HepG2 (cell line): ENCODE measurements at regions not wholly inside any gene's neighbourhood (a gene's known extent, or its start where the extent isn't known, plus 50 kb on each side); places are given as distances from the start of the nearest gene placed in this dataset.

Experiments
- ATAC-seq: fragments of 200-7000 bp; cut with Tn5 transposase; 3 replicates; pipeline ENCODE4 v1.9.1; 2020; ENCODE audit warnings: mild to moderate bottlenecking, moderate library complexity
- BruUV-seq: library from RNA; stranded (reverse); fragments of 400-500 nt; replicated peaks from 2 replicates; lab custom pipeline; 2021; lab: Mats Ljungman, UMichigan
- CTCF ChIA-PET: fragments of 300-600 bp; formaldehyde crosslinking; extraction: SDS; loops from one replicate; lab custom pipeline; 2021; ENCODE audit warnings: low total read pairs, inconsistent platforms, low intra/inter-chr PET ratio; lab: Yijun Ruan, JAX
- POLR2A ChIA-PET: fragments of 350-600 bp; sonication (Branson Sonifier 250); formaldehyde crosslinking; loops from one replicate; lab custom pipeline; 2020; ENCODE audit warnings: antibody characterized with exemption, inconsistent platforms; lab: Yijun Ruan, JAX
- DNase-seq: peaks from one replicate; pipeline ENCODE4 v3.0.0-alpha.2; 2015; ENCODE audit warnings: low spot score
- FAIRE-seq: peaks from 3 replicates; lab custom pipeline; 2011; peaks lifted over from hg19 to GRCh38; lab: Jason Lieb, UNC
- H2AFZ ChIP-seq: one replicate; pipeline ENCODE4 v1.6.1; 2011; ENCODE audit warnings: low read length, inconsistent platforms
- H3K27ac ChIP-seq: fragments of 300-600 bp; 3 replicates; pipeline ENCODE4 v1.8.0; 2011; ENCODE audit warnings: mixed run types, mild to moderate bottlenecking, mixed read lengths, low read length, inconsistent platforms; ENCODE audit not compliant: insufficient read depth; ENCODE audit errors: extremely low read length
- H3K27me3 ChIP-seq, 2 experiments: fragments of 200-600 bp in 1 of 2; 2 replicates in 1 of 2; 3 replicates in 1 of 2; pipeline versions ENCODE4 v1.6.0 to v1.8.0; 2011; ENCODE audit warnings: low read length in 2 of 2, mild to moderate bottlenecking in 2 of 2, moderate library complexity in 2 of 2, inconsistent platforms in 1 of 2; ENCODE audit not compliant: insufficient read depth in 2 of 2, control insufficient read depth in 1 of 2
- H3K36me3 ChIP-seq, 2 experiments: fragments of 200-600 bp in 1 of 2; replicated peaks in 1 of 2; 2 replicates in 1 of 2; 3 replicates in 1 of 2; pipeline versions ENCODE4 v1.5.1 to v1.8.0; 2011; ENCODE audit warnings: low read length in 2 of 2, inconsistent platforms in 1 of 2; ENCODE audit not compliant: insufficient read depth in 2 of 2, control insufficient read depth in 1 of 2
- H3K4me1 ChIP-seq: 2 replicates; pipeline ENCODE4 v1.5.1; 2012; ENCODE audit warnings: low read length, inconsistent platforms; ENCODE audit not compliant: insufficient read depth
- H3K4me2 ChIP-seq: 2 replicates; pipeline ENCODE4 v1.6.0; 2011; ENCODE audit warnings: low read depth, low read length, inconsistent platforms
- H3K4me3 ChIP-seq, 3 experiments: fragments of 200-600 bp in 1 of 3; sonication (generic), shearing (Covaris generic) in 1 of 3; replicated peaks in 1 of 3; 2 replicates each; pipeline ENCODE4 v1.5.1; 2011 to 2016; ENCODE audit warnings: low read length in 3 of 3, inconsistent platforms in 2 of 3, low read depth in 2 of 3, mild to moderate bottlenecking in 2 of 3, control low read depth in 1 of 3, mixed read lengths in 1 of 3; ENCODE audit not compliant: insufficient read depth in 1 of 3
- H3K79me2 ChIP-seq: one replicate; pipeline ENCODE4 v1.6.1; 2011; ENCODE audit warnings: low read length, inconsistent platforms; ENCODE audit not compliant: insufficient read depth
- H3K9ac ChIP-seq: 2 replicates; pipeline ENCODE4 v1.6.0; 2011; ENCODE audit warnings: mild to moderate bottlenecking, low read depth, low read length, inconsistent platforms; ENCODE audit not compliant: insufficient read depth
- H3K9me3 ChIP-seq: 2 replicates; pipeline ENCODE4 v1.5.1; 2012; ENCODE audit warnings: mild to moderate bottlenecking, low read length
- H4K20me1 ChIP-seq: 2 replicates; pipeline ENCODE4 v1.6.0; 2011; ENCODE audit warnings: inconsistent platforms, mild to moderate bottlenecking, low read length, moderate library complexity; ENCODE audit not compliant: insufficient read depth
- BRF2 ChIP-seq: sonication (generic); formaldehyde crosslinking; IDR thresholded peaks from 2 replicates; pipeline ENCODE4 v1.8.1; 2022; ENCODE audit warnings: mild to moderate bottlenecking, missing genetic modification reagents
- CREB1 ChIP-seq, 2 experiments: fragments of 450-650 bp in 1 of 2; IDR thresholded peaks; 2 replicates each; pipeline ENCODE4 v1.6.1; 2016 to 2017; ENCODE audit warnings: control low read depth in 1 of 2, mild to moderate bottlenecking in 1 of 2, missing compliant biosample characterization in 1 of 2, missing genetic modification characterization in 1 of 2
- FOXO1 ChIP-seq: sonication (generic); formaldehyde crosslinking; IDR thresholded peaks from 2 replicates; pipeline ENCODE4 v1.4.0; 2020; ENCODE audit warnings: missing genetic modification reagents
- GFI1 ChIP-seq: sonication (generic); formaldehyde crosslinking; IDR thresholded peaks from 2 replicates; pipeline ENCODE4 v1.5.0; 2020; ENCODE audit warnings: missing genetic modification reagents, mild to moderate bottlenecking, borderline replicate concordance
- GMEB1 ChIP-seq: sonication (generic); formaldehyde crosslinking; IDR thresholded peaks from 2 replicates; pipeline ENCODE4 v1.5.1; 2020; ENCODE audit warnings: missing genetic modification reagents, mild to moderate bottlenecking, borderline replicate concordance
- LCORL ChIP-seq, 2 experiments: fragments of 450-650 bp in 1 of 2; sonication (generic) in 1 of 2; formaldehyde crosslinking in 1 of 2; IDR thresholded peaks; 2 replicates each; pipeline versions ENCODE4 v1.5.0 to v1.6.1; 2017 to 2020; ENCODE audit warnings: antibody characterized with exemption in 1 of 2, missing genetic modification reagents in 1 of 2
- MAFG ChIP-seq: sonication (generic); formaldehyde crosslinking; IDR thresholded peaks from 2 replicates; pipeline ENCODE4 v1.5.1; 2020; ENCODE audit warnings: mild to moderate bottlenecking, missing genetic modification reagents
- MATR3 ChIP-seq: sonication (generic); formaldehyde crosslinking; IDR thresholded peaks from 2 replicates; pipeline ENCODE4 v1.4.0; 2020; ENCODE audit warnings: missing genetic modification reagents
- NBN ChIP-seq: fragments of 450-650 bp; conservative IDR thresholded peaks from 2 replicates; pipeline ENCODE4 v1.6.1; 2017
- ONECUT2 ChIP-seq: sonication (generic); formaldehyde crosslinking; IDR thresholded peaks from 2 replicates; pipeline ENCODE4 v1.4.0; 2020; ENCODE audit warnings: missing genetic modification reagents
- SMAD1 ChIP-seq: sonication (generic); formaldehyde crosslinking; IDR thresholded peaks from 2 replicates; pipeline ENCODE4 v1.4.0; 2020; ENCODE audit warnings: missing genetic modification reagents, low read depth, mild to moderate bottlenecking, borderline replicate concordance
- SMAD9 ChIP-seq: sonication (generic); formaldehyde crosslinking; IDR thresholded peaks from 2 replicates; pipeline ENCODE4 v1.5.1; 2020; ENCODE audit warnings: mild to moderate bottlenecking, missing genetic modification reagents
- SOX5 ChIP-seq: IDR thresholded peaks from 2 replicates; pipeline ENCODE4 v1.6.1; 2016; ENCODE audit warnings: borderline replicate concordance
- SRSF1 ChIP-seq: fragments of 200-400 bp; formaldehyde crosslinking; optimal IDR thresholded peaks from 2 replicates; pipeline ENCODE3; 2017; ENCODE audit warnings: mild to moderate bottlenecking, low read depth, low read length, moderate library complexity
- TSC22D2 ChIP-seq: sonication (generic); formaldehyde crosslinking; IDR thresholded peaks from 2 replicates; pipeline ENCODE4 v1.5.1; 2020; ENCODE audit warnings: missing genetic modification reagents, mild to moderate bottlenecking, borderline replicate concordance
- ZNF766 ChIP-seq: sonication (generic); formaldehyde crosslinking; IDR thresholded peaks from 2 replicates; pipeline ENCODE4 v1.5.0; 2020; ENCODE audit warnings: missing genetic modification reagents, borderline replicate concordance
- ZNF773 ChIP-seq: sonication (generic); formaldehyde crosslinking; IDR thresholded peaks from 2 replicates; pipeline ENCODE4 v1.4.0; 2020; ENCODE audit warnings: missing genetic modification reagents, borderline replicate concordance
- ZNF790 ChIP-seq: sonication (generic); formaldehyde crosslinking; IDR thresholded peaks from 2 replicates; pipeline ENCODE4 v1.8.0; 2022; ENCODE audit warnings: missing genetic modification reagents, mild to moderate bottlenecking, borderline replicate concordance
- ZSCAN22 ChIP-seq: sonication (generic); formaldehyde crosslinking; IDR thresholded peaks from 2 replicates; pipeline ENCODE4 v1.4.0; 2020; ENCODE audit warnings: mild to moderate bottlenecking, missing genetic modification reagents
- WGBS: methylation state at CpG from one replicate; pipeline ENCODE4 v1.1.6; 2017; ENCODE audit warnings: low lambda C conversion rate; 5-methylcytosine and 5-hydroxymethylcytosine counted together
- in situ Hi-C: cut with HindIII; loops from 2 replicates; pipeline ENCODE4 v1.10.0; 2017; ENCODE audit warnings: low pct_unique_long_range_greater_than_20kb; ENCODE audit not compliant: extremely low pct_ligation_motif_present
- intact Hi-C: fragments of 100-400 bp; cut with micrococcal nuclease; formaldehyde crosslinking; loops from one replicate; pipeline ENCODE4 v1.10.0; 2022; ENCODE audit not compliant: unreplicated experiment
- TF ChIP-seq, protein P1 (sequence below): sonication (generic); formaldehyde crosslinking; IDR thresholded peaks from 2 replicates; pipeline ENCODE4 v1.8.0; 2022; ENCODE audit warnings: mild to moderate bottlenecking, missing genetic modification reagents; ENCODE audit not compliant: insufficient replicate concordance

DNA sequence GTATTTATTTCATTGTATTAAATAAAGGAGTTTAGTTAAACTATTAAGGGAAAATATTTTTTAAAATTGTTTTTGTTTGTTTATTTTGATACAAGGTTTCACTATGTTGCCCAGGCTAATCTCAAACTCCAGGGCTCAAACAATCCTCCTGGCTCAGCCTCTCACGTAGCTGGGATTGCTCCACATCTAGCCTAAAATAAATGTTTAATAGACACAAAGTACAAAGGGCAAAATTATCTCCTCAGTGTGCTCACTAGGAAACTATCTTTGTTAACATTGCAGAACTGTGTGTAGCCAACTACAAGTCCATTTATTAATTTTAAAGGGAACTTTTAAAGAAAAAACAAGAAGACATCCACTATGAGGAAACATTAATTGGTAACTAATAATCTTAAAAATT is 207.2 kb upstream of the PCDH17 start:
- in situ Hi-C loops (no loop called here), intact Hi-C loops (no loop called here)
- POLR2A ChIA-PET, result no interaction called here
- Histone ChIP-seq H3K4me1 (no peaks in the 10 kb centered on the region), H3K9me3 (peaks cover 47% of the 10 kb centered on the region), H3K9ac (no peak overlapping the region), H3K27ac (no peak overlapping the region), H3K4me2 (no peak overlapping the region), H3K27me3 (no peaks in the 10 kb centered on the region), H3K79me2 (no peaks in the 10 kb centered on the region), H4K20me1 (no peaks in the 10 kb centered on the region), H3K36me3 (no peaks in the 10 kb centered on the region), H3K4me3 (no peak overlapping the region), H2AFZ (no peak overlapping the region)
- DNase-seq, result peak; percentile 1
- CTCF ChIA-PET, result no interaction called here
- WGBS, result 0% methylated on average over 1 of the region's 1 CpG
- TF ChIP-seq SMAD9 (no peak), ZNF790 (CRISPR knock-in tag) (no peak), GMEB1 (no peak), BRF2 (CRISPR knock-in tag) (no peak), CREB1 (IDR thresholded peaks at IDR 0.05) (no peak), CREB1 (CRISPR knock-in tag; IDR thresholded peaks at IDR 0.05) (no peak), FOXO1 (CRISPR knock-in tag) (no peak), MATR3 (CRISPR knock-in tag) (no peak), SOX5 (no peak), ONECUT2 (CRISPR knock-in tag) (no peak), SMAD1 (CRISPR knock-in tag) (no peak), NBN (no peak), ZSCAN22 (no peak), GFI1 (CRISPR knock-in tag) (no peak), LCORL (IDR thresholded peaks at IDR 0.05) (no peak), LCORL (CRISPR knock-in tag; IDR thresholded peaks at IDR 0.05) (no peak), ZNF773 (CRISPR knock-in tag) (no peak), TSC22D2 (CRISPR knock-in tag) (no peak), ZNF766 (no peak), MAFG (no peak), SRSF1 (no peak)
- TF ChIP-seq, protein P1, sequence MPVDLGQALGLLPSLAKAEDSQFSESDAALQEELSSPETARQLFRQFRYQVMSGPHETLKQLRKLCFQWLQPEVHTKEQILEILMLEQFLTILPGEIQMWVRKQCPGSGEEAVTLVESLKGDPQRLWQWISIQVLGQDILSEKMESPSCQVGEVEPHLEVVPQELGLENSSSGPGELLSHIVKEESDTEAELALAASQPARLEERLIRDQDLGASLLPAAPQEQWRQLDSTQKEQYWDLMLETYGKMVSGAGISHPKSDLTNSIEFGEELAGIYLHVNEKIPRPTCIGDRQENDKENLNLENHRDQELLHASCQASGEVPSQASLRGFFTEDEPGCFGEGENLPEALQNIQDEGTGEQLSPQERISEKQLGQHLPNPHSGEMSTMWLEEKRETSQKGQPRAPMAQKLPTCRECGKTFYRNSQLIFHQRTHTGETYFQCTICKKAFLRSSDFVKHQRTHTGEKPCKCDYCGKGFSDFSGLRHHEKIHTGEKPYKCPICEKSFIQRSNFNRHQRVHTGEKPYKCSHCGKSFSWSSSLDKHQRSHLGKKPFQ (CRISPR knock-in tag), result no peak
- BruUV-seq, result no TSS peak
- ATAC-seq, result peak; percentile 46; the same call in 2 of the 3 replicates
- no peak for FAIRE-seq
